IMR-90 (cell line): ENCODE measurements at regions not wholly inside any gene's neighbourhood (a gene's known extent, or its start where the extent isn't known, plus 50 kb on each side); places are given as distances from the start of the nearest gene placed in this dataset.

Source experiments
- ATAC-seq: fragments of 200-7000 bp; cut with Tn5 transposase; 2 replicates; pipeline ENCODE4 v1.9.1; 2020; ENCODE audit warnings: low read depth, mild to moderate bottlenecking, moderate library complexity
- BruUV-seq: library from RNA; stranded (reverse); fragments of 400-500 nt; replicated peaks from 2 replicates; lab custom pipeline; 2021; lab: Mats Ljungman, UMichigan
- CTCF ChIA-PET: fragments of 300-600 bp; formaldehyde crosslinking; extraction: SDS; loops from one replicate; lab custom pipeline; 2021; ENCODE audit warnings: antibody characterized with exemption; lab: Yijun Ruan, JAX
- POLR2A ChIA-PET: fragments of 300-600 bp; sonication (Branson Sonifier 250); formaldehyde crosslinking; loops from one replicate; lab custom pipeline; 2022; ENCODE audit warnings: antibody characterized with exemption; ENCODE audit not compliant: unreplicated experiment; lab: Charles Lee
- DNase-seq: peaks from one replicate; pipeline ENCODE4 v3.0.0; 2013
- H2AFZ ChIP-seq: replicated peaks from 2 replicates; pipeline ENCODE3; 2013; ENCODE audit warnings: low read length, mild to moderate bottlenecking; ENCODE audit not compliant: poor library complexity
- H2AK5ac ChIP-seq: 2 replicates; pipeline ENCODE4 v1.6.1; 2013; ENCODE audit warnings: low read depth, low read length, inconsistent platforms
- H2AK9ac ChIP-seq: replicated peaks from 2 replicates; pipeline ENCODE3; 2013; ENCODE audit warnings: mild to moderate bottlenecking, low read depth, low read length, moderate library complexity; ENCODE audit not compliant: poor library complexity
- H2BK120ac ChIP-seq: 2 replicates; pipeline ENCODE4 v1.6.1; 2013; ENCODE audit warnings: low read depth, low read length, inconsistent platforms
- H2BK15ac ChIP-seq: 3 replicates; pipeline ENCODE4 v1.6.1; 2013; ENCODE audit warnings: low read depth, low read length, inconsistent platforms
- H2BK20ac ChIP-seq: 2 replicates; pipeline ENCODE4 v1.6.1; 2013; ENCODE audit warnings: low read depth, mild to moderate bottlenecking, inconsistent platforms, low read length, moderate library complexity
- H2BK5ac ChIP-seq: 2 replicates; pipeline ENCODE4 v1.6.1; 2013; ENCODE audit warnings: mild to moderate bottlenecking, low read depth, low read length, inconsistent platforms; ENCODE audit not compliant: poor library complexity, severe bottlenecking
- H3K14ac ChIP-seq: replicated peaks from 2 replicates; pipeline ENCODE4 v1.6.1; 2013; ENCODE audit warnings: low read depth, low read length, inconsistent platforms
- H3K18ac ChIP-seq: 2 replicates; pipeline ENCODE4 v1.6.1; 2013; ENCODE audit warnings: low read depth, low read length, control low read depth
- H3K23ac ChIP-seq: 2 replicates; pipeline ENCODE4 v1.6.1; 2013; ENCODE audit warnings: low read depth, low read length, inconsistent platforms
- H3K27ac ChIP-seq: 2 replicates; pipeline ENCODE4 v1.5.1; 2013; ENCODE audit warnings: mild to moderate bottlenecking, control low read depth, low read length; ENCODE audit not compliant: insufficient read depth
- H3K27me3 ChIP-seq: 2 replicates; pipeline ENCODE4 v1.6.1; 2013; ENCODE audit warnings: low read length; ENCODE audit not compliant: control insufficient read depth, insufficient read depth
- H3K36me3 ChIP-seq: 2 replicates; pipeline ENCODE4 v1.6.1; 2013; ENCODE audit warnings: low read length, mixed read lengths; ENCODE audit not compliant: control insufficient read depth, insufficient read depth
- H3K4ac ChIP-seq: 2 replicates; pipeline ENCODE4 v1.6.1; 2013; ENCODE audit warnings: low read depth, low read length, inconsistent platforms
- H3K4me1 ChIP-seq: 2 replicates; pipeline ENCODE4 v1.6.1; 2013; ENCODE audit warnings: low read length, mixed read lengths; ENCODE audit not compliant: control insufficient read depth, insufficient read depth
- H3K4me2 ChIP-seq: 2 replicates; pipeline ENCODE4 v1.6.1; 2013; ENCODE audit warnings: low read depth, mild to moderate bottlenecking, control low read depth, low read length, moderate library complexity
- H3K4me3 ChIP-seq: 2 replicates; pipeline ENCODE4 v1.5.1; 2013; ENCODE audit warnings: low read depth, mild to moderate bottlenecking, control low read depth, low read length, moderate library complexity; ENCODE audit not compliant: insufficient read depth
- H3K56ac ChIP-seq: 2 replicates; pipeline ENCODE4 v1.6.1; 2013; ENCODE audit warnings: low read length, inconsistent platforms; ENCODE audit not compliant: insufficient read depth; ENCODE audit errors: extremely low read depth
- H3K79me1 ChIP-seq, 2 experiments: 2 replicates each; pipeline ENCODE4 v1.6.1; 2013; ENCODE audit warnings: low read length in 2 of 2, inconsistent platforms in 1 of 2, low read depth in 1 of 2
- H3K9ac ChIP-seq: 2 replicates; pipeline ENCODE4 v1.6.1; 2013; ENCODE audit warnings: low read depth, low read length, control low read depth
- H3K9me1 ChIP-seq: 2 replicates; pipeline ENCODE4 v1.6.1; 2013; ENCODE audit warnings: low read length, inconsistent platforms; ENCODE audit not compliant: insufficient read depth
- H3K9me3 ChIP-seq: 2 replicates; pipeline ENCODE4 v1.6.1; 2013; ENCODE audit warnings: low read length; ENCODE audit not compliant: control insufficient read depth, insufficient read depth
- H4K20me1 ChIP-seq: 2 replicates; pipeline ENCODE4 v1.6.1; 2013; ENCODE audit warnings: low read length, inconsistent platforms; ENCODE audit not compliant: insufficient read depth
- H4K5ac ChIP-seq: 2 replicates; pipeline ENCODE4 v1.6.1; 2013; ENCODE audit warnings: mild to moderate bottlenecking, low read depth, low read length, control low read depth
- H4K8ac ChIP-seq, 2 experiments: 2 replicates each; pipeline ENCODE4 v1.6.1; 2013; ENCODE audit warnings: low read depth in 2 of 2, low read length in 2 of 2, control low read depth in 1 of 2, inconsistent platforms in 1 of 2
- H4K91ac ChIP-seq: 2 replicates; pipeline ENCODE4 v1.6.1; 2013; ENCODE audit warnings: low read depth, low read length, inconsistent platforms; ENCODE audit not compliant: insufficient read depth
- MAFK ChIP-seq: IDR thresholded peaks from 2 replicates; pipeline ENCODE4 v1.6.1; 2012; ENCODE audit warnings: low read depth, low read length, improper control_type of control experiment
- RAD21 ChIP-seq: IDR thresholded peaks from 2 replicates; pipeline ENCODE4 v1.6.1; 2012; ENCODE audit warnings: low read length, improper control_type of control experiment
- RCOR1 ChIP-seq: IDR thresholded peaks from 2 replicates; pipeline ENCODE4 v1.6.1; 2012; ENCODE audit warnings: mild to moderate bottlenecking, low read length, improper control_type of control experiment; ENCODE audit not compliant: insufficient replicate concordance
- WGBS, 2 experiments: methylation state at CpG; one replicate each; pipeline versions ENCODE4 v1.1.5 to v1.1.7; 2013; ENCODE audit warnings: missing lambda C conversion rate in 2 of 2; ENCODE audit not compliant: insufficient read length in 1 of 2; ENCODE audit errors: extremely low coverage in 2 of 2; 5-methylcytosine and 5-hydroxymethylcytosine counted together
- dilution Hi-C: fragments of 300-500 bp; cut with HindIII; formaldehyde crosslinking; loops from one replicate; pipeline ENCODE4 v1.14.3; 2018; ENCODE audit warnings: low sequenced_read_pairs; ENCODE audit not compliant: unreplicated experiment
- in situ Hi-C: fragments of 300-500 bp; cut with MboI; formaldehyde crosslinking; loops from 3 replicates; pipeline ENCODE4 v1.14.3; 2019; ENCODE audit warnings: low sequenced_read_pairs, inconsistent platforms, mixed read lengths
- intact Hi-C: fragments of 100-400 bp; cut with micrococcal nuclease; formaldehyde crosslinking; loops from 2 replicates; pipeline ENCODE4 v1.10.0; 2022

DNA sequence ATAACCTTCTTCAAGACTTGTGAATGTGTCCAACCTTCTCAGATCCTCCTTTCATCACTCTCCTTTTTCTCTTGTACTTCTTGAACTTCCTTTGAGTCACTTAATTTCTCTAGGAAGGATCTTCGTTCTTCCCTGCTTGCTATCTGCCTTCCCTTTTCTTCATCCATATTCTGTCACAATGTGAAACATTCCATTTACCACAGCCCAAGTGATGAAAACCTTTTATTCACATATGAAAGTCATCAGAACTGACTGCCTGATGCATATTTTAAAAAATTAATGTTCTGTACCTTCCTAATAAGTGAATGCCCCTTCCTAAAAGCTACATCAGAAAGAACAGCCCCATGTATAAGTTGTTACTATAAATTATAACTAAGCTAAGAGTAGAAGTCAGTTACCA lies 520.4 kb upstream of the LUZP2 start:
- no peaks in the 10 kb centered on the region for H3K36me3 ChIP-seq
- peak overlapping the region; percentile 79; the same call in 1 of the 3 replicates for H2BK15ac ChIP-seq
- TF ChIP-seq RAD21 (no peak), MAFK (no peak), RCOR1 (no peak)
- H3K23ac ChIP-seq: peak overlapping the region; percentile 33; the same call in 1 of the 2 replicates
- no peaks in the 10 kb centered on the region for H3K27me3 ChIP-seq
- peak overlapping the region; percentile 97 for H2BK20ac ChIP-seq
- peak overlapping the region; percentile 92 for H3K14ac ChIP-seq
- H3K4me2 ChIP-seq: peak overlapping the region; percentile 40; the same call in 1 of the 2 replicates
- H3K4me3 ChIP-seq: no peak overlapping the region
- peak overlapping the region; percentile 80; the same call in 1 of the 2 replicates for H3K27ac ChIP-seq
- dilution Hi-C loops (no loop called here), intact Hi-C loops (no loop called here), in situ Hi-C loops (no loop called here)
- peaks cover 4% of the 10 kb centered on the region; the same call in 1 of the 2 replicates for H3K9me1 ChIP-seq
- H3K4me1 ChIP-seq: peaks cover 7% of the 10 kb centered on the region
- H2AFZ ChIP-seq: no peak overlapping the region
- no peak overlapping the region for H2AK5ac ChIP-seq
- ATAC-seq (peak; percentile 21), DNase-seq (peak; percentile 7)
- H3K56ac ChIP-seq: peak overlapping the region; percentile 73; the same call in 1 of the 2 replicates
- peak overlapping the region; percentile 69; the same call in 1 of the 2 replicates for H4K91ac ChIP-seq
- peak overlapping the region; percentile 98 for H2BK5ac ChIP-seq
- H3K4ac ChIP-seq: peak overlapping the region; percentile 77; the same call in 1 of the 2 replicates
- H4K8ac ChIP-seq: peak overlapping the region in 1 of 2 experiments; percentile 86; a peak in 3 of 4 replicates
- H3K9ac ChIP-seq: peak overlapping the region; percentile 33; the same call in 1 of the 2 replicates
- H3K9me3 ChIP-seq: no peaks in the 10 kb centered on the region
- ChIA-PET POLR2A (no interaction called here), CTCF (no interaction called here)
- BruUV-seq: no TSS peak
- WGBS, 2 experiments: 83% methylated on average over 1 of the region's 1 CpG; no CpG with 5 or more reads in 1 of the 2 experiments
- H2BK120ac ChIP-seq: peak overlapping the region; percentile 96
- H3K79me1 ChIP-seq: no peaks in the 10 kb centered on the region
- no peak overlapping the region for H2AK9ac ChIP-seq
- peak overlapping the region; percentile 98 for H3K18ac ChIP-seq
- H4K20me1 ChIP-seq: no peaks in the 10 kb centered on the region
- H4K5ac ChIP-seq: peak overlapping the region; percentile 82; the same call in 1 of the 2 replicates
